MV-4-11 (cell line): ENCODE measurements at regions not wholly inside any gene's neighbourhood (a gene's known extent, or its start where the extent isn't known, plus 50 kb on each side); places are given as distances from the start of the nearest gene placed in this dataset.
A peak's percentile ranks its signal among the peaks of the same experiment; 100 is the strongest.
"Not testable (repeated sequence)": the region's sequence is repeated elsewhere in the genome, so short reads cannot be mapped to it uniquely, and the experiment has no call there.

Experiments
- DNase-seq: peaks from one replicate; lab custom pipeline; 2025; lab: John Stamatoyannopoulos, UW

DNA sequence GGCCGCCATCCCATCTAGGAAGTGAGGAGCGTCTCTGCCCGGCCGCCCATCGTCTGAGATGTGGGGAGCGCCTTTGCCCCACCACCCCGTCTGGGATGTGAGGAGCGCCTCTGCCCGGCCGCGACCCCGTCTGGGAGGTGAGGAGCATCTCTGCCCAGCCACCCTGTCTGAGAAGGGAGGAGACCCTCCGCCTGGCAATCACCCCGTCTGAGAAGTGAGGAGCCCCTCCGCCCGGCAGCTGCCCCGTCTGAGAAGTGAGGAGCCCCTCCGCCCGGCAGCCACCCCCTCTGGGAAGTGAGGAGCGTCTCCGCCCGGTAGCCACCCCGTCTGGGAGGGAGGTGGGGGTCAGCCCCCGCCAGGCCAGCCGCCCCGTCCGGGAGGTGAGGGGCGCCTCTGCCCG lies 194.2 kb upstream of the FBXL4 start:
- DNase-seq: not testable (repeated sequence)

DNA sequence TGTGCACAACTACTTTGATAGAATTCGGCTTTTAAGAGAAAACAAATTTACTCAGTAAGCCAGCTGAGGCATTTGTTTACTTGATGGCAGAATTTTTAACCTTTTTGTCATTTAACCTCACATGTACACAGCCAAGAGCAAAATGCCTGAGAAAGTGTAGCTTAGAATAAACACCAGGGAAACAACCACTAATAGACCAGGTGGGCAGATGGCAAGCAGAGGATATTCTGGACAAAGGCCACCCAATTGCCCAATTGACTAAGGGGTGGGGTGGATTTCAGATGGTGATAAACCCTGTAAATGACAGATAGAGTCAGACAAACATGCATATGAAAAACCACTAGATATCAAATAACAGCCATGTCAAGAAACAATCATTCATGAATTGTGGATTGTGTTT lies 190.7 kb upstream of the FBXL4 start:
- DNase-seq: no peak

DNA sequence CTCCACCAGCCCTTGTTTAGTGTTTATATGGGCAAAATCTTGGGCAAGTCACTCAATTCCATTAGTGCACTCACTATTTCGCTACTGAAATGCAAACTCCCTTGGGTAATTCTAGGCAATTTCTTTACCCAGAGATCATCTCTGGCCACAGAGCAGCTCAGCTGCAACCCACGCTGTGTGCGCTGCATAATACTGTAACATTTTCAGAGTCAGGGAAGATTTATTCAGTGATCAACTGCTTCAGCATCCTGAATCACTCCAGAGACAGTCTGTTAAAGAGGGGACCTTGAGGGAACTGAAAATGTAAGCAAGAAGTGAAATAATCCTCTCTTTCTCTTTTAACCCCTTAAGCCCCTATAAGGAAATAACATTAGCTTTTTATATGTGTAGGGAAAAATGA lies 189.6 kb upstream of the FBXL4 start:
- no peak for DNase-seq

DNA sequence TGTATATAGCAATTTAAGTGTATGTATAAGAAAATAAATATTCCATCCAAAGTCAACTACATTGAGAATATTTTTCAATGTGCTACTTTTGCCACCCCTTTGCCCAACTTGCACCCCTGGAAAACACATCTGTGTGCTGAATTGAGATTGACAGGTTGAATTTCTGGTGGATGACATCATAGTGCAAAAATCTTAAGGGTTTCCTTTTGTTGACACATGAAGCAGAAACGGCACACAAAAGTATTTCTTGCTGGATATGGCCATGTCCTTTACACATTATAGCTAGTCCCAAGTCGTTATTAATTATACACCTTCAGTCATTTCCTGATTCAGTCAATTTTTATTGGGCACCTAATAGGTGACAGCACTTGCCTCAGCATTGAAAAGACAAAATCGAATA lies 188.7 kb upstream of the FBXL4 start:
- no peak for DNase-seq

DNA sequence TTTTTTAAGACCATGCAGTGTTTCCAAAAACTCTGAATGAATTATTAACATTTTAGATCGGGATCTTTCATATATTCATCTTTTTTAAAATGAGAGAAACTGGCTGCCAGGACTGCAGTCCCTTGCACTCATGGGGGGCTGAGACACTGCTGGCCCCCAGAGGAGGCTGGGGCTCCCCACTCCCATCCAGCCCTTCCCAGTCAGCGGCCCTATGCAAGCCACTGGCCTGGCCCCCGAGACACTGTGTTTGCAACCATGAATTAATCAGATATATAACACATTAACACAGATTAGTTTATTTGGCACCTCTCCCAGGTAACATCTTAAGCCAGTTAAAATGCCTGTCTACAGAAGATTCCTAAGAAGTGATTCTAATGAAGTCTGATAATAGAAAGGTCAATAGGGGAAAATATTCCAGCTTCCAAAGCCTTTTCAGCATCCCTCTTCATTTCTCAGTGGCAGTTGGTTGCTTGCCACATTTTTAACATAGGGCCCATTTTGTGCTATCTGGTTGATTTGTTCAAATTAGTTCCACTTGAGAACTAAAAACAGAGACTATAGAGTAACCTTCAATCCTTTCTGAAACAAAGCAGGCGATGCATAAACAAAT lies 184.4 kb upstream of the FBXL4 start:
- no peak for DNase-seq

DNA sequence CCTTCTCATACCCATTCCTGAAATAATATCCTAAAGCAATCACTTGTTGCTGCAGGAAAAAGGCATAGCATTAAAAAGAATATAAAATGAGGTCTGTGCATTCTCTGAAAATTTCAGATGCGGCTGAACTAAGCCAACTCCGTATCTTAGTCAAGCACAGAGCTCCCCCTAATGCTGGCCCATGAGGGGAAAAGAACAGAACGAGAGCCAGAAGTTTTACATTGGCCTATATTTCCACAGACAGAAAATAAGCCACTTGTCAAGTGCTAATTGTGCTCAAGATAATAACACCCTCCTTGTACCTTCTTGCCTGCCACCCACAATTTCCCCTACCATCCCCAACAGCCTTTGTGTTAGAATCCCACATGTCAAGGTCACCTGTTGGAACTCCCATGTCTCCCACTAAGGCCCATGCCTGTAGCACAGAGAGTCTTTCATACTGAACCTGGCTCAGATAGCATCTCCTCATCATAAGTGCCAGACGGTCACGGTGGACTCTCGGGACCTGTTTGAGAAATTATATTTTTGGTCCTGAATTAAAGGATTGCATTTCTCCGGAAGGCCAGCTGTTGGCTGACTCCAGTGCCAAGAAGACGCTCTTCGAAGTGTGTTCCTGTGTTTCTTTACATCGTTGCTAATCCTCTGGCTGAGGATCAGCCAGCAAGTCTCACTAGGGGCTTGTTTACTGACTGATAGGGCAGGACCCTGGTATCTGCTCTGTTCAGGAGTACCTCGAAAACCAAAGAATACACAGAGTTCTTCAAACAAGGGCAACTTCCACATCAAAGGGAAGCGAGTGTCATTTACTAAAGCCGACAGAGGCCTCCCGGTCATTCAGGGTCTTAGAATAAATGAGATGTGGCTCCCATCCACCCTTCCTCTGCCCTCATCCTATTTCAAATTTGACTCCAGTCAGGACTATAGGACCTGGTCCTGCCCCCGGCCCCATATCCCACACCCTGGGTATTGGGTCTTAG lies 183.4 kb upstream of the FBXL4 start:
- no peak for DNase-seq

DNA sequence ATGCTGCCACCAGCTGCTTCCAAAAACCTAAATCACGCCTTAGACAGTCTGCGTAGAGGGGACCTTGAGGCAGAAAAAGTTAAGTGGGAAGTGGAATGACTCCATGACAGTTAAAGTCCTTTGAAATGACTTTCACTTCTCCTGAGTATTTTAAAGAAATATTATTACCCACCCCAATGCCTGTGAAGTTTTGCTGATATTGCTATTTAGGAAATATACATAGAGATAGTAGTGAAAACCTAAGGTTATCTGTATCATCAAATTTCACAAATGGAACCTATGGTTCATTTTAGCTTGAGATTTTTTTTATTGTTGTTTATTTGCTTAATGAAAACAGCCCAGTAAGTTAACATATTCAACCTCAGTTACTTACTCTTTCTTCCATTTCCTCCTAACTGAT lies 182.1 kb upstream of the FBXL4 start:
- DNase-seq: no peak

DNA sequence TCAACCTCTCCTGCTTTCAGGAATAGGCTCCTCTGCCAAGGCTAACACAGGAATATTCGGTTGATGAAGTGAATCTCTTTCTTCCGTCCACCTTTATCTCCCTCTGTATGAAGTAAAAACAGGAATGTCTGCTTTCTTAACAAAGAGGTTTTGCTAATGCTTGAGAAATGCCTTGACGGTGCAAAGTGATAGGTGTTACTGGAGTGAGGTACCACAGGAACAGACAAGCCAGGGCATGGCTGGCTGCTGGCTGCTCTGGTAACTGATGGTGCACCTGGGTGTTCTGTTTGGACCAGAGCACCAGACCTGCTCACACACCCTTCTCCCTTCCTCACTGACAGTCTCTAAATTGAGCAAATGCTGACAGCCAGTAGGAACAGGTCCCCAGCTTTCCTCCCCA lies 174.0 kb upstream of the FBXL4 start:
- no peak for DNase-seq

DNA sequence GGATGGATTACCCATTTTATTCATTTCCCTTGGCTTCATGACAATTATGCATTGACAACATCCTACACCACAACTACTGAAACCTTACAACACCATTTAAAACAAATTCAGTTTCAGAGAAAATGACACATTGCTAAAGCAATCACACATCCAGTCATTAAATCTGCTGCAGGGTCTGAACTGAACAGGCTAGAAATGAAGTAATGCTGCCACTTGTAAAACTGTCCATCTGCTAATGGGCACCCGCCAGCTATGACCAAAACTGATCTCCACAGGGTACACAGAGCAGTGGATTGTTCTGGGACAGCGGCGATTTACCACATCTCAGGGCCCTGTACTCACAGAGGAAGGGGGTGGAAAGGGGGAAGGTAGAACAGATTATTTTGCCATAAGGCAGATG lies 172.9 kb upstream of the FBXL4 start:
- no peak for DNase-seq

DNA sequence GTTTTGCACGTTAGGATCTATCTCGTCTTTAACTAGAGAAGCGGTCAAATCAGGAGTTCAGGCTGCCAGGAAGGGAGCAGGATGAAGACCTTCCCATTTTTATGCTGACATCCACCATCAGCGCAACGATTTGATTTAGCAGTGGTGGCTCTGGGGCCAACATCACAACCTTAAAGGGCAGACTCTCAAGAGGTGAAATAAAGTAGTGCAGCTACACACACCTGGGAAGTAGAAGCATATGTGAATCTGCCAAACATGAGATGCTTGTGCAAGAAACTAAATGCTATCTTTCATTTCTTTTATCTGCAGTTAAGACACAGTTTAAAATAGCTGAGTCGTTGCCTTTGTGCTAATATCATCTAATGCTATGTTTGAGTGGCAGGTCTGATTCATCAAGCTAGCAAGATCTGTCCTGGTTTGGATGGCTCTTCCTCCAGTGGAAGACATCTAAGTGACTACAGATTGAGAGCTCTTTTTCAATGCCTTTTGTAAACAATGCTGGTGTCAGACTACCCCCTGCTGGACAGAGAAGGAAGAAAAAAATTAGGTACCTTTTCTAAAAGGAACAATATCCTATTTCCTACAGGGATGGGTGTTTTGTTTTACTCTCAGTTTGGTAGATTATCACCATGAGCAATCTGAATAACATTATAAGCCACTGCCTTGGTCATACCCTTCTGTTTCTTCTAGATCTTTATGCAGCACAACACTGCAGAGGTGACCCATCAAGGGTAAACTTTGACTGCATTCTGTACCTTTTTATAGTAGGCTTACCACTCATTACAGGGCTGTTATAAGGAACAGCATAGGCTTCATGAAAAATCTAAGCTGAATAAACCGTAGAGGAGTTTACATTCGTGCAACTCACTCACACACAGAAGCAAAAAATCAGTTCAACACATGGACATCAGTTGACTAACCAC lies 171.6 kb upstream of the FBXL4 start:
- DNase-seq: peak; percentile 36

DNA sequence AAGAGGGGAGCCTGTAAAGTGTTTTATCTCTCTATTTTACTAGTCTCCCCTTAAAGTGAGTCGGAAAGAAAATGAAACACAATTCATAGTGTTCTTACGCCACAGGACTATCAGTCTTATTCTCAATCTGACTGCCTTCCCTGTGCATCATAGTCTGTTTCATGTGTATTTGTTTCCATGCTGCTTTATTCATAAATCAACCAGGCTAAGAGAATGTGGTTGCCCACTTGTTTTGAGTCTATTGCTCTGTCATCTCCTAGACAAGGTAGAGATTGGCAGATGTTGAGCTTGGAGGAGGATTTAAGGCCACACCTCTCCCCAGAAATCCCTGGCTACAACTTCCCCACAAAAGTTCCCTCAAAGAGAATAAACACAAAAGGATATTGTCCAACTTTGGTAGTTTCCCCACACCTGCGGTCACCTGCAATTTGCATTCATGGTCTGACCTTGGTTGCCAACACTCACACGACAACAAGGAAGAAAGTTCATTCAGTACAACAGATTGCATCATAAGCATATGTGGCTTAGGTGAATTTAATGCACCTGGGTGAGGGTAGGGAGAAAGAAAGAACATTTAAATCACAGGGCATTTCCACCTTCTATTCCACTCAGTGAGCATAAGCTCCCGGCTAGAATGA lies 167.1 kb upstream of the FBXL4 start:
- no peak for DNase-seq

DNA sequence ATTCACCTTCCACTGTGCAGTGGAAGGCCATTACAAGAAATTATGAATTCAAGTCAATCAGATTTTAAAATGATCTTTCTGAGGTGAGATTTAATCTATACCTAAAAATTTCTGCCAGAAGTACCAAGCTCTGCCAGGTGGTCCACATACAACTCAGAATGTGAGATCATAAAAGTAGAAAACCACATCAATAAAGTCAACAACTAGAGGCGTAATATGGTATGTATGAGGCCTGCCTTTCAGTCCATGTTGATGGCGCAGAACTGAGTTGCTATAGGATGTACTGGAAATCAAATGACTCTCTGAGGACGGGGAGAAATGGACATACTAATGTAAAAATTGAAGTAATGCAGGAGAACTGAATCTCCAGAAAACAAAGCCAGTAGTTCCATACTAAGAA lies 163.8 kb upstream of the FBXL4 start:
- no peak for DNase-seq

DNA sequence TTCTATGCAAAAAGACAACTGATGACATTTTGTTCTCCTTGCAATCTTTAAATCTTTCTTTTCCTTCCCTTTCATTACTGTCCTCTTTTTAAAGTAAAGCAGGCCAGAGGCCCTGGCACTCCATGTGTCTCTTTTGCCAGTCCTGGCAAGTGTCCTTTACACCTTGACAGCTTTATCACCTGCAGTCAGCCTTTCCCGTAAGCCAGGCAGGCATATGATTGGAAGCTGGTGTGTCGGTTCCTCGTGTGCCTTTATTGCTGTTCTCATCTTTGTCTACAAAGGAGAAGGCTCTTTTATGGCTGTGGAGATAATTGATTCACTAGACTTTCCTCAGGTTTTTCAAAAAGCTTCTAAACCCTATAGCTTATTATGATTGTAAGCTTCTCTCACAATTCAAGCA lies 162.3 kb upstream of the FBXL4 start:
- DNase-seq: no peak

DNA sequence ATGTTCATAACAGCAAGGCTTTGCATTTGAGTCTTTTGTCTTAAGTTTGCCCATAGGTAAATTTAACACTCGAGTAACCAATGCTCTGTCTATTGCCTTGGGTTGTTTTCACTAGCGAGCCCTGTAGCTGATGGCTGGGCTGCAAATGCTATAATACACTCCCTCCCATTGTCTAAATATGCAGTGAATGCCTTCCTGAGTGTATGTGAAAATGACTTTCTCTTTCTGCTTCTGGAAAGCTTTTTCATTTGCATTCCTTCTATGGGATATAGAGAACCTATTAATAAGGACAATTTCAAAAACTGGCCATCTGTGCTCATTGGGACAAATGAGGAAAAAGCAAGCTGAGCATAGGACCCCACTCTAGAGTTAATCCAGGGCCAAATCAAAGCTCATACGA lies 156.5 kb upstream of the FBXL4 start:
- no peak for DNase-seq

DNA sequence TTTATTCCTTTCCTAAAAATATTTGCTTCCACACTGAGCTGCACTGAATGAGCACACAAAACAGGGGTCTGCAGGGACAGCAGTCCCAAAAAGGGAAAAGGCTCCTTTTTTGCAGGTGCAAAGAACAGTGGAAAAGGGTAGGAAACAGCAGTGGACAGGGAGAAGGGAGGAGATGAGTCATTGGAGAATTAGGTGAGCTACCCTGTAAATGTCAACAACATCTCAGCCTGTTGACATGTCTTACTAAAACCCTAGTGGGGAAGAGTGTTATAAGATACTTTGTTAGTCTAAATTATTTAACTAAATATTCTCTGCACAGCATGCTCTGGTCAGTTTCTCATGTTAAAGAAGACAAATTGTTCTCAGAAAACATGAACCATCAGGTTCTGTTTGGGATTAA lies 151.5 kb upstream of the FBXL4 start:
- DNase-seq: no peak

DNA sequence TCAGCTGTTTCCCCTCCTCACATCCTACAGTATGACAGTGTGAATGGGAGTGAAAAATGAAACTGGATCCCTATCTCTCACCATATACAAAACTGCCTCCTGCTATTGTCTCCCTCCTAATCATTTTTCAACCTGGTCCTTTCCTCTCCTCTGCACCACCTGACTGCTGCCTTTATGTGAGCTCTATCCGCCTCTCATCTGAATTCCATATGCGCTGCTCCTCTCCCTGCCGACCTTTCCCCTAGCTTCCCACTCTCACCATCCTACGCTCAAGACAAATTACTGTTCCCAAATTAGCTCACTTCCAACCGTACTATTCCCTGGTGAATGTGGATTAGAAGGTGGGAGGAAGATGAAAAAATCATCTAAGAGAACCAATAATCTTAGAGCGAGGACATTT lies 148.4 kb upstream of the FBXL4 start:
- DNase-seq: no peak

DNA sequence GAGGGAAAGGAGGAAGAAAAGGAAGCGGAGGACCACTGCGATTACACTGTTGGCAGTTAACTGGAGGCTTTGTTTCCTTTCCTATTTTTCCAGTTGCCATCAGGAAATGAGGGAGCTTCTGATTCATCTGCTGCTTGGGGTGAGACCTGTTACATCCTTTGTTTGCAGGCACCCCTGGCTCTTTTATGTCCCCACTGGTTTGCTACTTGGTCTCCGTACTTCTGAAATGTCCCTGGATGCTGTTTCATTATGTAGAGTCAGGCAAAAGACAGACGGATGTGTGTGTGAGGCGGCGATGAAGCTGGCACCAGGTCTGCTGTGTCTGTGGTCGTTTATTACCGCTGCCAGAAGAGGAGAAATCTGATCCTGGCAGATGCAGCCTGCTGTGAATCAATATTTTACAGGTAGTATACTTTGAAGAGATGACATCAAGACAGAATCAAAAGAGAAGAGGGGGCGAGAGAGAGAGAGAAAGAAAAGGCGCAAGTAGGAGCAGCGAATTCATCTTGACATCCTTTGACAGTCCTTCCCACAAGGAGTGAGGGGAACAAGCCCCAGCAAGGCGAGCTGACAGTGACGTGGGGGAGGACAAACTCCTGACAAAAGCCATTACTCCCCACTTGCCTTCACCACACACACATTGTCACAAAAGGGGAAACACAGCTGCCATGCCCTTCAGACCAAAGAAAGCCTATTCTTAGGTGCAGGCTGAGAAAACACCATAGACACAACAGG lies 145.9 kb upstream of the FBXL4 start:
- DNase-seq: no peak

DNA sequence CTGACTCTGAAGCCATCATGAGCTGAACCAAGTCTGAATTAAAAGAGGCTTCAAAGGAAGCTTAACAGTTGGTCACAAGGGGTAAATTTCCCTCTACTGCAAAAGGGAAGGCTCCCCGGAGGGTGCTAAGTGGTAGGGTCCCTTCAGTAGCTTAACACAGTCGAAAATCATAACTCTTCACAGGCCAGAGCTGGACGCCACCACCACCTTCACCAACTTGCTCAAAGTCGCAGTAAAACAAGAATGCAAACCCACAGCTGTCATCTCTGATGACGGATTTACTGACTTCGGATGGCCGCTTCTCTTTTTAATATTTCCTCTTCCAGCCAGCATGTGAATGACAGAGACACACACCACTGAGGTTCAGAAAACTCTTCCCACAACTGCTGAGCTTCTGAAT lies 144.7 kb upstream of the FBXL4 start:
- DNase-seq: peak; percentile 6

DNA sequence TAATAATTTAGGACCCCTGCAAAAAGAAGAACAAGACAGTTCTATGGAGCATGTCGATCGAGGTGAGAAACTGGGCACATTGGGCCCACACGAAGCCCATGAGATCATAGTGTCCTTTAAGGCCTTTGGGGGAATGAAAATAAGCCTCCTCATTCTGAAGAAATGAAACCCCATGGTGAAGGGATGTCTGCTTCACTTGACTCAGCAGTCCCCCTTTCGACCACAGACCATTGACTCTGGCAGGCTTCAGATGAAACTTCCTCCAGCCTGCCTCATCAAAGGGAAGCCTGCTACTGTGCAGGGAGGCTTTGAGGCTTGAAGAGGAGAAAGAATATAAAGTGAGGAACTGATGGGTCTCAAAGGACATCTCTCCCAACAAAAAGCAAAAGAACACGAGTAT lies 144.2 kb upstream of the FBXL4 start:
- DNase-seq: peak; percentile 1

DNA sequence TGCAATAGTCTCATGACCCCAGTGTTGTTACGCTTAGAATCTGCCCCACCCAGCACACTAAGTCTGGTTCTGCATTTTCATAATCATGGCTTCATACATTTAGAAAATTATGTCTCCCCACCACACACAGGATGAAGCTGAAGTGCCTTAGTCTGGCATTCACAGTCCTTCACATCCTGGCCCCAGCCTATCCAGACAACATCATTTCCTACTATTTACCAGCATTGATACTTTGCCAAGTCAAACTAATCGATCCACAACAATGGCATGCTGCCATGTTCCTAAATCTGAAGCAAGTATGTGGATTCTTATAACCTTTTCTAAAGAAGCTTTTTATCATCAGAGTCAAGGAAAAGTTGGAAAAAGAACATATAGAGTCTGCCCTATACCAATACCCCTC lies 132.4 kb upstream of the FBXL4 start:
- DNase-seq: no peak

DNA sequence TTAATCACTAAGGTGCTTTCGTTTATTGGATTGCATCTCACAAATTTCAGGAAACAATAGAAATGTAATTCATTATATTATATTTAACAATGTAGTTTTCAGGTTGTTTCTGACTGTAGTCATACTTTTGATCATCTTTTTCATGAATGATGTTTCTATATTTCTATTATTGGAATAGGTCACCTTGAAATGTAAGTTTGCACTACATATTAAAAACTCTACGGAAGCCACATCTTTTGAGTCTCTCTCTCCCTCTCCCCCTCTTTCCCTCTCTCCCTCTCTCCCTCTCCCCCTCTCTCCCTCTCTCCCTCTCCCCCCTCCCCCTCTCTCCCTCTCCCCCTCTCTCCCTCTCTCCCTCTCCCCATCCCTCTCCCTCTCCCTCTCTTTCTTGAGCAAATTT lies 131.3 kb upstream of the FBXL4 start:
- no peak for DNase-seq
